Loucy (cell line): ENCODE measurements at regions not wholly inside any gene's neighbourhood (a gene's known extent, or its start where the extent isn't known, plus 50 kb on each side); places are given as distances from the start of the nearest gene placed in this dataset.

ENCODE experiments used
- H2AFZ ChIP-seq: fragments of 200-600 bp; sonication (generic); 2 replicates; pipeline ENCODE4 v1.6.0; 2016; ENCODE audit warnings: antibody characterized with exemption, mild to moderate bottlenecking, low read length, moderate library complexity
- H3F3A ChIP-seq: fragments of 200-600 bp; 2 replicates; pipeline ENCODE4 v1.6.0; 2016; ENCODE audit warnings: antibody characterized with exemption, low read depth, mild to moderate bottlenecking
- H3K27me3 ChIP-seq: fragments of 200-600 bp; sonication (generic); 2 replicates; pipeline ENCODE4 v1.6.1; 2014; ENCODE audit warnings: low read length, mild to moderate bottlenecking; ENCODE audit not compliant: insufficient read depth, poor library complexity, severe bottlenecking
- H3K36me3 ChIP-seq: fragments of 200-600 bp; sonication (generic); 2 replicates; pipeline ENCODE4 v1.6.1; 2016; ENCODE audit warnings: low read length; ENCODE audit not compliant: insufficient read depth
- H3K4me1 ChIP-seq: fragments of 200-600 bp; sonication (generic); 2 replicates; pipeline ENCODE4 v1.5.1; 2014; ENCODE audit warnings: low read length, mild to moderate bottlenecking; ENCODE audit not compliant: insufficient read depth, poor library complexity, severe bottlenecking
- H3K4me2 ChIP-seq: fragments of 200-600 bp; sonication (generic); 2 replicates; pipeline ENCODE4 v1.6.0; 2014; ENCODE audit warnings: antibody characterized with exemption, low read length, low read depth, mild to moderate bottlenecking; ENCODE audit not compliant: poor library complexity, severe bottlenecking
- H3K4me3 ChIP-seq: fragments of 200-600 bp; sonication (generic); 2 replicates; pipeline ENCODE4 v1.5.1; 2014; ENCODE audit warnings: low read length, mild to moderate bottlenecking, mixed read lengths; ENCODE audit not compliant: poor library complexity, severe bottlenecking
- H3K79me2 ChIP-seq: fragments of 200-600 bp; sonication (generic); 2 replicates; pipeline ENCODE4 v1.6.1; 2014; ENCODE audit warnings: low read length; ENCODE audit not compliant: insufficient read depth
- H3K9ac ChIP-seq: fragments of 200-600 bp; sonication (generic); 2 replicates; pipeline ENCODE4 v1.6.0; 2014; ENCODE audit warnings: mild to moderate bottlenecking, low read depth, low read length, moderate library complexity; ENCODE audit not compliant: poor library complexity, severe bottlenecking
- H3K9me2 ChIP-seq: fragments of 200-600 bp; sonication (generic); replicated peaks from 2 replicates; pipeline ENCODE4 v1.6.1; 2016; ENCODE audit warnings: low read depth, low read length, mixed read lengths
- H3K9me3 ChIP-seq: fragments of 200-600 bp; sonication (generic); 2 replicates; pipeline ENCODE4 v1.6.1; 2014; ENCODE audit warnings: mild to moderate bottlenecking, antibody characterized with exemption, low read length, low read depth; ENCODE audit not compliant: insufficient read depth
- H4K20me1 ChIP-seq: fragments of 200-600 bp; sonication (generic); 2 replicates; pipeline ENCODE4 v1.6.0; 2014; ENCODE audit warnings: antibody characterized with exemption, low read length, mild to moderate bottlenecking; ENCODE audit not compliant: insufficient read depth, poor library complexity, severe bottlenecking
- CTCF ChIP-seq: fragments of 200-600 bp; sonication (generic); conservative IDR thresholded peaks from 2 replicates; pipeline ENCODE4 v1.5.1; 2014; ENCODE audit warnings: mild to moderate bottlenecking, antibody characterized with exemption, low read length
- EZH2phosphoT487 ChIP-seq: fragments of 200-600 bp; IDR thresholded peaks from 2 replicates; pipeline ENCODE4 v1.6.1; 2018; ENCODE audit warnings: antibody characterized with exemption, mild to moderate bottlenecking, moderate library complexity, borderline replicate concordance

GRCh38 chr14:81982046-81982445 lies 448.4 kb upstream of the SEL1L start:
- H3K9me3 ChIP-seq = no peaks in the 10 kb centered on the region
- H2AFZ ChIP-seq = no peak overlapping the region
- H3K27me3 ChIP-seq = no peaks in the 10 kb centered on the region
- no peaks in the 10 kb centered on the region for H3F3A ChIP-seq
- H3K9me2 ChIP-seq = no peaks in the 10 kb centered on the region
- H3K36me3 ChIP-seq = no peaks in the 10 kb centered on the region
- H4K20me1 ChIP-seq = no peaks in the 10 kb centered on the region
- H3K4me1 ChIP-seq = no peaks in the 10 kb centered on the region
- TF ChIP-seq EZH2phosphoT487 (no peak), CTCF (no peak)
- no peak overlapping the region for H3K9ac ChIP-seq
- no peaks in the 10 kb centered on the region for H3K79me2 ChIP-seq
- no peak overlapping the region for H3K4me2 ChIP-seq
- H3K4me3 ChIP-seq = no peak overlapping the region

GRCh38 chr14:81986005-81986404 lies 452.4 kb upstream of the SEL1L start:
- TF ChIP-seq CTCF = no peak
- Histone ChIP-seq H2AFZ (no peak overlapping the region), H3K36me3 (no peaks in the 10 kb centered on the region), H3K4me3 (no peak overlapping the region), H4K20me1 (no peaks in the 10 kb centered on the region), H3F3A (no peaks in the 10 kb centered on the region), H3K9me3 (no peaks in the 10 kb centered on the region), H3K27me3 (no peaks in the 10 kb centered on the region), H3K9me2 (no peaks in the 10 kb centered on the region), H3K4me2 (no peak overlapping the region), H3K4me1 (no peaks in the 10 kb centered on the region), H3K79me2 (no peaks in the 10 kb centered on the region), H3K9ac (no peak overlapping the region)

GRCh38 chr14:81989211-81989610 lies 455.6 kb upstream of the SEL1L start:
- no peaks in the 10 kb centered on the region for H3K4me1 ChIP-seq
- no peak overlapping the region for H3K9ac ChIP-seq
- H3K9me2 ChIP-seq = no peaks in the 10 kb centered on the region
- no peaks in the 10 kb centered on the region for H3K9me3 ChIP-seq
- no peak overlapping the region for H2AFZ ChIP-seq
- H3K4me2 ChIP-seq = no peak overlapping the region
- H3F3A ChIP-seq = no peaks in the 10 kb centered on the region
- H3K4me3 ChIP-seq = no peak overlapping the region
- TF ChIP-seq EZH2phosphoT487 = no peak
- no peak for TF ChIP-seq CTCF
- no peaks in the 10 kb centered on the region for H4K20me1 ChIP-seq
- H3K27me3 ChIP-seq = no peaks in the 10 kb centered on the region
- no peaks in the 10 kb centered on the region for H3K79me2 ChIP-seq
- no peaks in the 10 kb centered on the region for H3K36me3 ChIP-seq
